HG02870 (cell line): ENCODE measurements at regions not wholly inside any gene's neighbourhood (a gene's known extent, or its start where the extent isn't known, plus 50 kb on each side); places are given as distances from the start of the nearest gene placed in this dataset.
"Not testable (repeated sequence)": the region's sequence is repeated elsewhere in the genome, so short reads cannot be mapped to it uniquely, and the experiment has no call there.

Experiments
- ATAC-seq: cut with Tn5 transposase; IDR thresholded peaks from one replicate; pipeline ENCODE4 v1.9.1; 2021; ENCODE audit warnings: mild to moderate bottlenecking, moderate library complexity; ENCODE audit not compliant: unreplicated experiment

GRCh38 chr13:107928762-107929161 is 286.6 kb downstream of the LIG4 start:
- no peak for ATAC-seq

- ATAC-seq: no peak
Measured at GRCh38 chr13:107927557-107927956, 287.8 kb downstream of the LIG4 start.

DNA sequence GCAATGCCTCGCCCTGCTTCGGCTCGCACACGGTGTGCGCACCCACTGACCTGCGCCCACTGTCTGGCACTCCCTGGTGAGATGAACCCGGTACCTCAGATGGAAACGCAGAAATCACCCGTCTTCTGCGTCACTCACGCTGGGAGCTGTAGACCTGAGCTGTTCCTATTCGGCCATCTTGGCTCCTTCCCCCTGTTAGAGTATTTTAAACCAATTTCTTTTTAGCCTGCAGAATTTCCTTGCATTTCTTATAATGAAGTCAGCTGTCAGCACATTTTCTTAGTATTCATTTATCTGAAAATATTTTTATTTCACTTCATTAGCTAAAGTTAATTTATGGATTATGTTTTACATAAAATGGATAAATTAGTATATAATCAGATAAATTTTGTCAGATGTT is 288.8 kb downstream of the LIG4 start:
- ATAC-seq: not testable (repeated sequence)

DNA sequence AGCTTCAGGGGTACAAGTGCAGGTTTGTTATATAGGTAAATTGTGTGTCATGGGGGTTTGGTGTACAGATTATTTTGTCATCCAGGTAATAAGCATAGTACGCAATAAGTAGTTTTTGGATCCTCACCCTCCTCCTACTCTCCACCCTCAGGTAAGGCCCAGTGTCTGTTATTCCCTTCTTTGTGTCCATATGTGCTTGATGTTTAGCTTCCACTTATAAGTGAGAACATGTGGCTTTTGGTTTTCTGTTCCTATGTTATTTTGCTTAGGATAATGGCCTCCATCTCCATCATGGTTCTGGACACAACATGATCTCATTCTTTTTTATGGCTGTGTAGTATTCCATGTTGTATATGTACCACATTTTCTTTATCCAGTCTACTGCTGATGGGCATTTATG is 298.4 kb downstream of the LIG4 start:
- not testable (repeated sequence) for ATAC-seq

- ATAC-seq: no peak
Measured at GRCh38 chr13:107912745-107913144, 302.6 kb downstream of the LIG4 start.

DNA sequence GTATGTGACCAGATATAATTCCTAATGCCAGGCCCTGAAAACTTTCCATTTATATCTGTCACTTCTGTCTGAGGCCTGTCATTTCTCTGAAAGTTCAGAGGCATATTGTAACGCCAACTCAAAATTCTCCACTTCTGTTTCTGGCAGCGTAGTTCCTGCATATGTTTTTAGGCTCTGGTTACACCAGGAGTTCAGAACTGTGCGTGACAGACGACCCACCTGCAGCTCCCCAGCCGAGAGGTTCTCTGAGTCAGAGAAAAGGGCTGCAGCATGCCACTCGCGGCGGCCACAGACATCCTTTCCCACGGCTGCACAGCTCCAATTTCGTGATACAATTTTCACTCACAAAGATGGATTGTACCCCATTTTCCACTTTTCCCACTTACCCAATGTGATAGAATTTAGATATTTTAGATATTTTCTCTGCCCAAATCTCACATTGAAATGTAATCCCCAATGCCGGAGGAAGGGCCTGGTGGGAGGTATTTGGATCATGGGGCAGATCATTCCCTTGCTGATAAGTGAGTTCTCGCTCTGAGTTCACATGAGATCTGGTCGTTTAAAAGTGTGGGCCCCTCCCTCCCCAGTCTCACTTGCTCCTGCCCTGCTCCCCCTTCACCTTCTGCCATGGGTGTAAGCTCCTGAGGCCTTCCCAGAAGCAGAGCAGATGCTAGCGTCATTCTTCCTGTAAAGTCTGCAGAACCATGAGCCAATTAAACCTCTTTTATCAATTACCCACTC is 308.1 kb downstream of the LIG4 start:
- ATAC-seq: no peak

GRCh38 chr13:107906131-107906530 is 309.2 kb downstream of the LIG4 start:
- ATAC-seq: no peak

GRCh38 chr13:107901996-107902562 is 313.3 kb downstream of the LIG4 start:
- ATAC-seq: no peak

- no peak for ATAC-seq
Measured at GRCh38 chr13:107901230-107901629, 314.1 kb downstream of the LIG4 start.

DNA sequence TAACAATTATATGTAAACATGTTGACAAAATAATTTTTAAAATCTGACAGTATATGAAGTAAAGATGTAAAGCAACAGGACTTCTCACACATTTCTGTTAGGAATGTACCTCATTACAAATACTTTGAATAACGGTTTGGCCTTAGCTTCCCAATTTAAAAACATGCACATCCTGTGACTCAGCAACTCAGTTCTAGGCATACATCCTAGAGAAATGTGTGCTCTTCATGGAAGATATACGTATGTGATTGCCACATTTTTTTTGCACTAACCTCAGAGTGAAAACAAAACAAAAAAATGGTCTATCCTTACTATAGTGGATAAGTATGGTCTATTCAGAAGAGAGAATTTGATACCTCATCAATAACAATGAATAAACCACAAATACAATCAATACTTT is 314.6 kb downstream of the LIG4 start:
- no peak for ATAC-seq

DNA sequence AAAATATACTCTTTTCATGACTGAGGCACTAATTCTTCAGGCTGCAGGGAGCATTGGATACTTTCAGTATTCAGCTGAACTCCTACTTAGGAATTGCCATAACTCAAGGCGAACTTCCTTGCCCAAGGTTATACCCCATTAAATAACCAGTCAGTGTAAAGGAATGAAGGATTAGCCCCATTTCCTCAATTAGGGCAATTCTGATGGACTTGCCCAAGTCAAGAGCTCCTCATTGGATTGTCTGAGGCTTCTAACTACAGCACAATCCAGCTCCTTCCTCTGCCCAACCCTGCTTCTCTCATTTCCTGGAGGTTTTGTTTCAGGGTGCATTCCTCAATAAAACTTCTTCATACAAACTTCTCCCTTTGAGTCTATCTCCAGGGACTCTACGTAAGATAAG is 329.2 kb downstream of the LIG4 start:
- ATAC-seq: no peak

GRCh38 chr13:107884564-107884963 is 330.8 kb downstream of the LIG4 start:
- ATAC-seq: no peak

GRCh38 chr13:107883561-107884175 is 331.7 kb downstream of the LIG4 start:
- no peak for ATAC-seq

GRCh38 chr13:107882708-107883560 is 332.4 kb downstream of the LIG4 start:
- no peak for ATAC-seq

DNA sequence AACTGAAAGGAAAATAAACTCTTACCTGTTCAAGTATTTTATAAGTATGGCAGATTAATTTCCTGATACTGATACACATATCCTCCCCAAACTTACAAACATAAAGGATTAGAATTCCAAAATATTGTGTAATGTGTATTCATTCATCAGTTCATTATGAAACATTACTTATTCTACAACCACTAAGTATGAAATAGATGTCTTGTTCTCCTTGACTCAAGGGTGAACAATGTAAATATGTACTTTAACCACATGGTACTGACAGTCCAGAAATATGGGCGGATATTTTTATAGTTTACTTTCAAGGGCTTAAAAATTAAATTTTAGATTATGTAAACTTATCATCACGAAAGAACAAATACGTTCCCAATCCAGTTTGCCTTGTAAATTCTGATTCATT is 334.0 kb downstream of the LIG4 start:
- ATAC-seq: no peak

GRCh38 chr13:107874456-107874855 is 340.9 kb downstream of the LIG4 start:
- no peak for ATAC-seq

- ATAC-seq: no peak
Measured at GRCh38 chr13:107873926-107874325, 341.4 kb downstream of the LIG4 start.

DNA sequence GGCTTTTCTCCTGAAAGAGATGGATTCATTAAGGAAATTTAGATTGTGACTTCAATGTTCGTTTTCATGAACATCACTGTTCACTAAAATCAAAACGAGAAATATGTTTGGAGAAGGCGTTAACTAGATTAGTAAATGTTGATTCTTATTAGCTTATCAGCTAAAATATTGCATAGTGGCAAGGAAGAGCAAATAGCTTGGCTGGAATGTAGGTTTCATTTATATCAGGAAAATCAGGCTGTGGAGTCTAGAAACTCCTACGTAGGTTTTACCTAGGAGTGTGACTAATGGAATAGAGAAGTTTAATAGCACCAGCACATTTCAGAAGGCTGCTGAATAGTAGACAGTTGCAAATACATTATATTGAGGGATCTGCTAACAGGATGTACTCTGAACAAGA is 344.9 kb downstream of the LIG4 start:
- no peak for ATAC-seq

- no peak for ATAC-seq
Measured at GRCh38 chr13:107867701-107868661, 347.4 kb downstream of the LIG4 start.

GRCh38 chr13:107866941-107867623 is 348.3 kb downstream of the LIG4 start:
- no peak for ATAC-seq
